K562 (cell line): ENCODE measurements at regions not wholly inside any gene's neighbourhood (a gene's known extent, or its start where the extent isn't known, plus 50 kb on each side); places are given as distances from the start of the nearest gene placed in this dataset.

Source experiments
- ATAC-seq: fragments of 200-7000 bp; cut with Tn5 transposase; 3 replicates; pipeline ENCODE4 v1.9.1; 2020; ENCODE audit warnings: moderate library complexity
- BruUV-seq: library from RNA; stranded (reverse); fragments of 400-500 nt; replicated peaks from 2 replicates; lab custom pipeline; 2021; lab: Mats Ljungman, UMichigan
- CTCF ChIA-PET: fragments of 300-600 bp; formaldehyde crosslinking; extraction: SDS; loops from one replicate; lab custom pipeline; 2021; ENCODE audit warnings: low intra/inter-chr PET ratio; lab: Yijun Ruan, JAX
- POLR2A ChIA-PET: fragments of 300-600, 350-650 bp; sonication (Branson Sonifier 250); formaldehyde crosslinking; extraction: SDS; loops from one replicate; lab custom pipeline; 2021; ENCODE audit warnings: antibody characterized with exemption, inconsistent platforms; lab: Yijun Ruan, JAX
- DNase-seq, 4 experiments: peaks; one replicate each; pipeline versions ENCODE4 v3.0.0 to v3.0.0-alpha.2; 2011 to 2018; ENCODE audit warnings: low spot score in 3 of 4, mixed read lengths in 3 of 4; ENCODE audit errors: extremely low read depth in 1 of 4
- FAIRE-seq: peaks from 2 replicates; lab custom pipeline; 2011; peaks lifted over from hg19 to GRCh38; lab: Jason Lieb, UNC
- H2AFZ ChIP-seq: 2 replicates; pipeline ENCODE4 v1.6.0; 2011; ENCODE audit warnings: low read depth, low read length, control low read depth, inconsistent platforms
- H3K27ac ChIP-seq: fragments of 200-600 bp; 3 replicates; pipeline ENCODE4 v1.8.0; 2011; ENCODE audit warnings: low read depth, mild to moderate bottlenecking, control low read depth, inconsistent platforms, low read length, moderate library complexity, mixed read lengths; ENCODE audit errors: extremely low read depth
- H3K27me3 ChIP-seq, 2 experiments: fragments of 300-600 bp in 1 of 2; 2 replicates in 1 of 2; 3 replicates in 1 of 2; pipeline versions ENCODE4 v1.6.0 to v1.8.0; 2011; ENCODE audit warnings: inconsistent platforms in 2 of 2, low read length in 2 of 2, mild to moderate bottlenecking in 1 of 2, mixed read lengths in 1 of 2, moderate library complexity in 1 of 2; ENCODE audit not compliant: control insufficient read depth in 2 of 2, insufficient read depth in 2 of 2
- H3K36me3 ChIP-seq: fragments of 300-600 bp; 3 replicates; pipeline ENCODE4 v1.8.0; 2011; ENCODE audit warnings: mild to moderate bottlenecking, low read length, inconsistent platforms; ENCODE audit not compliant: control insufficient read depth, insufficient read depth
- H3K4me1 ChIP-seq, 2 experiments: fragments of 200-600 bp in 1 of 2; replicated peaks in 1 of 2; 2 replicates in 1 of 2; 3 replicates in 1 of 2; pipeline versions ENCODE4 v1.5.1 to v1.8.0; 2011; ENCODE audit warnings: inconsistent platforms in 2 of 2, low read length in 2 of 2, mild to moderate bottlenecking in 1 of 2, mixed read lengths in 1 of 2, moderate library complexity in 1 of 2; ENCODE audit not compliant: control insufficient read depth in 2 of 2, insufficient read depth in 2 of 2
- H3K4me2 ChIP-seq: 2 replicates; pipeline ENCODE4 v1.6.1; 2011; ENCODE audit warnings: low read length, control low read depth, inconsistent platforms, mixed read lengths; ENCODE audit not compliant: insufficient read depth
- H3K4me3 ChIP-seq: fragments of 200-600 bp; sonication (generic), shearing (Covaris generic); 2 replicates; pipeline ENCODE4 v1.5.1; 2016; ENCODE audit warnings: control low read depth, inconsistent platforms
- H3K79me2 ChIP-seq: fragments of 200-600 bp; 3 replicates; pipeline ENCODE4 v1.8.0; 2011; ENCODE audit warnings: low read length, inconsistent platforms; ENCODE audit not compliant: control insufficient read depth, insufficient read depth
- H3K9ac ChIP-seq, 2 experiments: 2 replicates each; pipeline versions ENCODE4 v1.6.0 to v1.6.1; 2011; ENCODE audit warnings: low read depth in 2 of 2, low read length in 2 of 2, control low read depth in 1 of 2, inconsistent platforms in 1 of 2, mild to moderate bottlenecking in 1 of 2, mixed read lengths in 1 of 2; ENCODE audit not compliant: insufficient read depth in 1 of 2
- H3K9me1 ChIP-seq: one replicate; pipeline ENCODE4 v1.6.0; 2011; ENCODE audit warnings: inconsistent platforms, mild to moderate bottlenecking, low read length, moderate library complexity; ENCODE audit not compliant: control insufficient read depth, insufficient read depth
- H3K9me3 ChIP-seq: replicated peaks from 2 replicates; pipeline ENCODE4 v1.5.1; 2011; ENCODE audit warnings: low read depth, low read length, inconsistent platforms; ENCODE audit not compliant: control insufficient read depth, insufficient read depth
- H4K20me1 ChIP-seq: replicated peaks from 2 replicates; pipeline ENCODE4 v1.6.1; 2011; ENCODE audit warnings: low read length, inconsistent platforms, mixed read lengths; ENCODE audit not compliant: control insufficient read depth, insufficient read depth
- CBX2 ChIP-seq: fragments of 200-600 bp; sonication (generic); IDR thresholded peaks from one replicate; pipeline ENCODE4 v1.6.1; 2012; ENCODE audit warnings: mild to moderate bottlenecking, low read length, inconsistent platforms; ENCODE audit not compliant: insufficient read depth, poor library complexity, severe bottlenecking
- CCAR2 ChIP-seq: fragments of 200-400 bp; formaldehyde crosslinking; IDR thresholded peaks from 2 replicates; pipeline ENCODE4 v1.6.1; 2017; ENCODE audit warnings: mild to moderate bottlenecking, low read depth, low read length
- GABPA ChIP-seq: fragments of 200-800 bp; sonication (Bioruptor generic); conservative IDR thresholded peaks from 2 replicates; pipeline ENCODE4 v1.6.1; 2016; ENCODE audit warnings: low read depth, missing genetic modification characterization, missing compliant biosample characterization
- HMG20B ChIP-seq: fragments of 250-450 bp; sonication (Bioruptor Pico); IDR thresholded peaks from 2 replicates; pipeline ENCODE4 v1.5.0; 2021; ENCODE audit warnings: mild to moderate bottlenecking
- ILF3 ChIP-seq: fragments of 450-650 bp; IDR thresholded peaks from 2 replicates; pipeline ENCODE4 v1.6.1; 2018; ENCODE audit warnings: antibody characterized with exemption, mild to moderate bottlenecking, moderate library complexity, borderline replicate concordance
- PRPF4 ChIP-seq: fragments of 200-400 bp; formaldehyde crosslinking; IDR thresholded peaks from one replicate; pipeline ENCODE4 v1.6.1; 2017; ENCODE audit warnings: low read length, low read depth, mild to moderate bottlenecking; ENCODE audit not compliant: insufficient read depth, poor library complexity, severe bottlenecking
- SMARCE1 ChIP-seq: fragments of 450-650 bp; IDR thresholded peaks from 2 replicates; pipeline ENCODE4 v1.7.1; 2016; ENCODE audit warnings: mild to moderate bottlenecking
- TRIM28 ChIP-seq: fragments of 450-650 bp; IDR thresholded peaks from 2 replicates; pipeline ENCODE4 v1.6.1; 2017
- WGBS: fragments of 100-300 bp; shearing (Covaris generic); methylation state at CpG from one replicate; pipeline ENCODE4 v1.1.6; 2016; ENCODE audit warnings: low coverage, mixed read lengths; ENCODE audit not compliant: insufficient coverage; ENCODE audit errors: missing lambda C conversion rate; 5-methylcytosine and 5-hydroxymethylcytosine counted together
- in situ Hi-C: fragments of 300-500 bp; cut with MboI; formaldehyde crosslinking; loops from 4 replicates; pipeline ENCODE4 v1.15.0; 2018; ENCODE audit warnings: inconsistent platforms, mixed read lengths
- intact Hi-C: fragments of 100-400 bp; cut with micrococcal nuclease; formaldehyde crosslinking; loops from 2 replicates; pipeline ENCODE4 v1.14.2; 2022
- TF ChIP-seq, protein P1 (sequence below): IDR thresholded peaks from 2 replicates; pipeline ENCODE4 v1.6.1; 2011; ENCODE audit not compliant: insufficient read length; ENCODE audit errors: extremely low read depth

DNA sequence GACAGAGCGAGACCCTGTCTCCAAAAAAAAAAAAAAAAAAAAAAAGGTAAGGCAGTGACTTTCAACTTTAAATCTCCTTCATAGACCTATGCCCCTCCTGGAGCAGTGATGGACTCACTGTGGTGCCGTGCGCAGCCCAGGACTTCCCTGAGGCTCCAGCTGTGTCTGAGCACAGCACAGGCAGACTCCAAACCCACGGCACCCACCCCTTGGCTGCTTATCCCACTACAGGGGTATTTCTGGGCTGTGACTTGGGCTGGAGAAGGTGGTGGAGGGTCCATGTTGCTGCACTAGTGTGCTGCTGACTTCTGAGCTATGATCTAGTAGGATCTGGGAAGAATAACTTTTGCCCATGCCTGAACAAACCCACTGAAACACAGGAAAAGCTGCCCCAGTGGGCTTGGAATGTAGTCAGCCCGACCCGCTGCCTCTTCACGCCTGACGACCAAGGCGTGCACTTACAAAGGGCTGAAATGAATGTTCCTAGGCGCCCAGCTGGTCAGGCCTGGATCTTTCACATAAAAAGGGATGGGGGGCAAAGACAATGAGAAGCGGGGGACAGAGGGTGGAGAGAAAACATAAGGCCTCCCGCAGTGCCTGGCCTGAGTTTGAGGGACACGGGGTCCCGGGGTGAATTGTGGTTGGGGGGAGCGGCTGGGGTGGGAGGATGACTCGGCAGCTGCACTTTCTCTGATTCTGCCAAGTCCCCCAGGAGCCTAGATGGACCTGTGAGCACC lies 83.0 kb downstream of the IRF8 start:
- Histone ChIP-seq H3K4me1 (no peaks in the 10 kb centered on the region), H3K9ac (no peak overlapping the region), H3K9me1 (no peaks in the 10 kb centered on the region), H3K4me3 (no peak overlapping the region), H3K4me2 (no peak overlapping the region), H3K79me2 (no peaks in the 10 kb centered on the region), H3K27me3 (peaks cover 60 to 84% of the 10 kb centered on the region in 2 experiments), H2AFZ (no peak overlapping the region), H3K27ac (no peak overlapping the region), H4K20me1 (peaks cover 8% of the 10 kb centered on the region; the same call in 1 of the 2 replicates), H3K36me3 (no peaks in the 10 kb centered on the region), H3K9me3 (no peaks in the 10 kb centered on the region)
- no TSS peak for BruUV-seq
- no peak for ATAC-seq
- intact Hi-C loops (no loop called here), in situ Hi-C loops (no loop called here)
- DNase-seq: no peak
- TF ChIP-seq PRPF4 (no peak), TRIM28 (no peak), HMG20B (CRISPR knock-in tag) (no peak), ILF3 (no peak), CBX2 (no peak), CCAR2 (no peak), SMARCE1 (no peak), GABPA (tag) (no peak)
- TF ChIP-seq, protein P1, sequence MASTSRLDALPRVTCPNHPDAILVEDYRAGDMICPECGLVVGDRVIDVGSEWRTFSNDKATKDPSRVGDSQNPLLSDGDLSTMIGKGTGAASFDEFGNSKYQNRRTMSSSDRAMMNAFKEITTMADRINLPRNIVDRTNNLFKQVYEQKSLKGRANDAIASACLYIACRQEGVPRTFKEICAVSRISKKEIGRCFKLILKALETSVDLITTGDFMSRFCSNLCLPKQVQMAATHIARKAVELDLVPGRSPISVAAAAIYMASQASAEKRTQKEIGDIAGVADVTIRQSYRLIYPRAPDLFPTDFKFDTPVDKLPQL: no peak
- ChIA-PET CTCF (no interaction called here), POLR2A (no interaction called here)
- 0% methylated on average over 13 of the region's 16 CpGs for WGBS
- FAIRE-seq: no peak
